Fibroblast of upper back skin (primary cell): ENCODE measurements at regions not wholly inside any gene's neighbourhood (a gene's known extent, or its start where the extent isn't known, plus 50 kb on each side); places are given as distances from the start of the nearest gene placed in this dataset.
A peak's percentile ranks its signal among the peaks of the same experiment; 100 is the strongest.

ENCODE experiments used
- DNase-seq: peaks from one replicate; pipeline ENCODE4 v3.0.0-alpha.2; 2013

DNA sequence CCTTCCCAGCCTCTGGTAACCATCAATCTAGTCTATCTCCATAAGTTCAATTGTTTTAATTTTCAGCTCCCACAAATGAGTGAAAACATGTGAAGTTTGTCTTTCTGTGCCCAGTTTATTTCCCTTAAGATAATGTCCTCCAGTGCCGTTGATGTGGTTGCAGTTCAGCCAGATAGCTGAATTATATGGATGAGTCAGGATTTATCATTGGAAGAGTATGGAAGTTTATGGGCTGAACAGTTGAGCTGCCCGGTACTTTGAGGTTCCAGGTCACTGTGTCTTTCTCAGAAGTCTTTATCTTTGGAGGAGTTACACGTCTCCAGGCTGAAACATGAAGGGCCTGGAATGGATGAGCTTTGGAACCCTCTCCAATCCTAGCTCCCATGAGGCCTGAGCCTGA lies 120.1 kb downstream of the ASCL4 start:
- no peak for DNase-seq

DNA sequence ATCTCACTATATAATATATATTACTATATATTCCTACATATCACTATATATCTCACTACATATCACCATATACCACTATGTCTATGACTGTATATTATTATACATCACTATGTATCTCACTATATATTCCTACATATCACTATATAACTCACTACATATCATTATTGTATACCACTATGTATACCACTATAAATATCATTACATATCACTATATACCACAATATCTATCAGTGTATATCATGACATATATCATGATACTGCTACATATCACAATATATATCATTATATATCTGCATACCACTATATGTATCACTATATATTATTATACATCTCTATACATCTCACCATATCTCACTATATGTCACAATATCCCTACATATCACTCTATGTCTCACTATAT lies 121.5 kb downstream of the ASCL4 start:
- no peak for DNase-seq

DNA sequence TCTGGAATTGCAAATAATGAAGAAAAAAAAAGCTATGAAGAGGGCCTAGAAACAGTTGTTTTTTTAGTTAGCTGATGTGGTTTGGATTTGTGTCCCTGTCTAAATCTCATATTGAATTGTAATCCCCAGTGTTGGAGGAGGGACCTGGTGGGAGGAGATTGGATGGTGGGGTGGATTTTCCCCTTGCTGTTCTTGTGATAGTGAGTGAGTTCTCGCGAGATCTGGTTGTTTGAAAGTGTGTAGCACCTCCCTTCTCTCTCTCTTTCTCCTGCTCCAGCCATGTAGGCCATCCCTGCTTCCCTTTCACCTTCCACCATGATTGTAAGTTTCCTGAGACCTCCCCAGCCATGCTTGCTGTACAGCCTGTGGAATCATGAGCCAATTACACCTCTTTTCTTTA lies 126.1 kb downstream of the ASCL4 start:
- DNase-seq, result no peak

DNA sequence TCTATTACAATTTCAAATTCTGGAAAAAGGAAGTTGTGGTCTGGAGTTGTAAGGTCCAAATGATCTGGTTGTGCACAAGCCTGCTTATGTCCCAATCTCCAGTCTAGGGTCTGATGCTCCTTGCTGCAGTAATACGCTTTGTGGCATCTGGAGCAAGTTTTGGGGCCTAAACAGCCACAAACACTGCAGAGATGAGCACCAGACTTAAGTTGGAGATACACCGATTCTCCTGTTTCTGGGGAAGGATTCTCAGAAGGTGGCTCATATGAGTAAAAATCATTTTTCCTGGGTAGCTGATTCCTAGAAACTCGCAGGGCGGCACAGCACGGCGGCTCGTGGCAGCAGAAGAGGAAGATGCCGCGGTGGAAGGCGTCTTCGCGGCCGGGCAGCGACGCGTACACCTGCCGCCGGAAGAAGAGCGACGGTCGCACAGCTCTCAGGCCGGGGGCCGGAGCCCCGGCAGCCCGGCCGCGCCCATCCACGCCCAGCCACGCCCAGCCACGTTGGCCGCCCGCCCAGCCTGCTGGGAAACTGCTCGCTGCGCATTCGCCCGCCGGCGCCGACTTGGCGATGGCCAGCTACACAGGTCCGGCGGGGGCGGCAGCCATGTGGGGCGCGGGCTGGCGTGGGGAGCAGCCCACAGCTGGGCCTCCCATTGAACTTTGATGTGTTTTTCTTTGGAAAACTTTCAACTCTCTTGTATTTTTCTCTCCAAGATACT lies 129.0 kb downstream of the ASCL4 start:
- DNase-seq, result no peak

DNA sequence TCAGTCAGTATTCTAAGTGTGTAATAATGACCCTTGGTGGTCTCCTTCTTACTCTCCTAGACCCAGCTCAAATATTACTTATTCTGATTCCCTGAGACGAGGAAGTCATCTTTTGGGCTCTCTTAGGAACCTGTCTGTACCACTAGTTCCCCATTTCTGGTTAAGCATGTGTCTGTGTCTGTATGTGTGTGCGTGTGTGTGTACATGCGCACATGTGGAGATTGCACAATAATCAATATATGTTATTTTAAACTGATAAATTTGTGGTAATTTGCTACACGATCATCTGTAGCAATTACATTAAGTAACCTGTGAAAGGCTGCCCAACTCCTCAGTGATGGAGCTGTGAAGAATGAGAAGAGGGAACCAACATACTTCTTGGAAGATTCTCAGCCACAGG lies 132.2 kb downstream of the ASCL4 start:
- no peak for DNase-seq

DNA sequence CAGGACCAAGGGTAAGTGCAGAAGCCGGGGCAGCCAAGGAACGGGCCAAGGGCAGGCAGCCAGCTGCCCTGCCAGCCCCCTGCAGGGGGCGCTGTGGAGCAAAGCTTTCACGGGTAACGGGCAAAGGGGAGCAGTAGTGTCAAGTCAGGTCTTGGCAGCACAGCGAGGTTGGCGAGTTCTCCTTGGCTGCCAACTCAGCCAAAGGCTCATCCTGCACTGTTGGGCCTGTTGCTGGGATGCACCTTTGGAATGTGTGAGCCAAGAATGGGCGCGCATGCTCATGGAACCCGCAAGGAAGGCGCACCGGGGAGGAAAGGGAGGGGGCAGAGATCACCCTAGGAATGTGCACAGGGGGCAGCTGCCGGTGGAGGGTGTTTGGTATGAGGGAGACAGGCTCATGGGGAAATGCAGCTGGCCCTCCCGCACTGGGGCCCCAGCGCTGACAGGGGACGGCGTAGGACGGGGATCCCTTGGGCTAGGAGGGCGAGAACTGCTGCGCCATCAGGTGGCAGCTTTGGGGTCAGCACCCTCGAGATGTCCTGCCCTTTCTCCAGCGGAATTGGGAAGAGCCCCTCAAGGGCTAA lies 138.0 kb downstream of the ASCL4 start:
- peak; percentile 1 for DNase-seq

DNA sequence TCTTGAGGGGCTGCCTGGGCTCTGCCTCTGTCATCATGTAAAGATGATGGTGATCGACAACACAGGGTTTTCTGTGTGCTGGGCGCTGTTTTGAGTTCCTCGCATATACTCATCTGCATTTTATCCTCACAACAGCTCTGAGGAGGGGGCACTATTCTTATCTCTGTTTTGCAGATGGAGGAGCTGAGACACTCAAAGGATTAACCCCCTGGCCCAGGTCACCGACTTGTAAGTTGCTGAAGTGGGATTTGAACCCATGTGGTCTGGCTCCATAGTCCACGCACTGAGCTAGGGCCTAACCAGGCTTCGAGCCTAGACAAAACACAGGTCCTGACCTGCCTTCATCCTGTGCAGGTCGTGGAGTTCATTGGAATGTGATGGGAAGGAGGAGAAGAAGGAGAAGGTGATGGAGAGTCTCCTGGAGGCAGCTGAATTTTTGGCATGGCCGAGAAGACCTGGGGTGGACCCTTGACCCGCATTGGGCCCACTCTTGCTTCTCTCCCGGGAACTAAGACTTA lies 140.0 kb downstream of the ASCL4 start:
- DNase-seq, result no peak

DNA sequence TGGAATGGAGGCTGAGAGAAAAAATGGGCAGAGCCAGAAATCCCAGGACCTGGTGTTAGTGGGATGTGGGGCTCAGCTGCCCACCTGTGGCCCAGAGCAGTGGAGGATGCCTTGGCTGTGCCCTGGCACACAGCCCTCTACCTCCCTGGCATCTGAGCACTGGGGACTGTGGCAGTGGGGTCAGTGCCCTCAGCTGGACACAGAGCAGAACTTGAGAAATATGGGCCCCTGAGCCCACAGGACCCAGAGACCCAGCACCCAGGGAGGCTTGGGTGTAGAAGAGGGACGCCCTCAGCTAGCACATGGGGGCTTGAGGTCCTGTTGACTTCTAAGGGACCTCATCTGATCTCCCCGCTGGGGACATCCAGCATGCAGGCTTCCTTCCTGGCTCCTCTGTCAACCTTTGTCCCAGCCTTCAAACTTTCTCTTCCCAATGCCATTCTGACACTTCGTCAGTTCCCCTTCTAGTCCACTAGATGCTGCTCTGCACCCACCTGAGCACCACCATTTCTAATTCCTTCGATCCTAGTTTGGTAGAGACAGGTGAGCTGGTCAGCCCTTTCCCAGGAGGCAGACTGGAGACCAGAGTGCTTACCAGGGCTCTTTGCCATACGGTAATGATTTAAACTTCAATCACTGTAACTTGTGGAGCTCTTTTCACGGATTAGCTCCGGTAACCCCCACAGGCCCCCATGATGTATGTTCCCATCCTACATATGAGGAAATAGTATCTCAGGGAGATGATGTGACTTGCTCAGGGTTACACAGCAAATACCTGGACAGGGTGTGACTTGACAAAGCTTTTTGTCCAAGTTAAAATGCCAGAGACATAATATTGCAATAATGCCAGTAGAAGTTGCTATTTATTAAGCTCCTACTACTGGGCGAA lies 143.7 kb downstream of the ASCL4 start:
- DNase-seq, result peak; percentile 10

DNA sequence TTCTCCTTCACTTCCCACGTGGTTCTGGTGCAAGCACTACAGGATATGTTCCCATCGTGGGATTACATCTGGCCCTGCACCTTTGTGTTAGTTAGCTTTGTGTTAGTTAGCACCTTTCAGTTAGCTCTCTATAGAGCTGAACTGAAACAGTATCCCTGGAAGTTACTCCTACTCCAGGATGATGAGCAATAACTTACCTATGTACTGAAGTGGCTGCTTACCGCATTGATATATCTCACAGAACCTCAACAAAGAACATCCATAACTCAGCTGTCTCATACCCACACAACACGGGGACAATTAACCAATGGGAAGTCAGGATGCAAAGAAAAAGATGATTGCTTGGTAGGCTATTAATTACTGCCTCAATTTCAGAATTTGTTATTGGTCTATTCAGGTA lies 146.6 kb downstream of the ASCL4 start:
- DNase-seq, result no peak

DNA sequence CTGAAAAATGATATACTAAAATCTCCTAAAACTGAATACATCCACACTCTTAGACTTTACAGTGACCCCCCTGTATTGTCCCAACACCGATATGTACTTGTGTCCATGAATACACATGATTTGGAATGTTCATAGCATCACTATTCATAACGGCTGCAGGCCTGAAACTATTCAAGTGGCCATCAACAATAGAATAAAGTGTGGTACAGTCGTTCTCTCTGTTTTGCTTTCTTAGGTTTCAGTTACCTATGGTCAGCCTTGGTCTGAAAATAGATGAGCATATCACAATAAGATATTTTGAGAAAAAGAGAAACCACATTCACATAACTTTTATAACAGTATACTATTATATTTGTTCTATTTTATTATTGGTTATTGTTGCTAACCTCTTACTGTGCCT lies 150.6 kb downstream of the ASCL4 start:
- DNase-seq, result no peak

DNA sequence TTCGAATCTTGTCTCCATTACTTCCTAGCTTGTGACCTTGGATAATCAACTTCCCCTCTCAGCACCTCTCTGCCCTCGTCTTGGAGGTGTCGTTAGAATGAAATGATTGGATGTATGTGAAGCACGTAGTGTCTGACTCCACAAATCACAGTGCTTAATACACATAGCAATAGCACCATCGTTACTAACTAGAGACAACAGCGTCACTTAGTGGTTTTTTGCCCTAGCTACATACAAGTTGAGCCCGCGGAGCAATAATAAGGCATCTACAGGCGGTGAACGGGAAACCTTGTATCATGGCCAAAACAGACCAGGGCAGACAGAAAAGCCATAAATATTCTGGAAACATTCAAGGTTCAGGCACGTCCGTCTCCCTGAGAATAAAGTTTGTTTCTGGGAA lies 154.9 kb downstream of the ASCL4 start:
- peak; percentile 19 for DNase-seq

DNA sequence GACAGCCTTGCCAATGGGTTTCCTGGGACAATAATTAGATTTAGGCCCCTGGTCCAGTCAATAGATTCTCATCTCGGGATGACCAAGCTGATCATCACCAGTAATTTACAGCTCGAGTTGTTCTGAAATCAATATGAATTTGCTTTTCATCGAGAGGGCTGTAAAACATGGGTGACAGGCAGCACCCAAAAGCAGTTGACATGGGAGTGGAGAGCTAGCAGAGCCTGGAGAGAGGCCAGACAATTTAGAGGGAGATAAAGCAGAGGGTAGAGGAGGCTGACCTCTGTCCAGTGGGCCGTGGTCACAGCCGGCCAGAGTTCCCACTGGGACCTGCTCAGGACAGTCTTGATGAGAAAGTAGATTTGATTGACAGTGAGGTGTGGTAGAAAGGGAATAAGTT lies 157.3 kb downstream of the ASCL4 start:
- no peak for DNase-seq

DNA sequence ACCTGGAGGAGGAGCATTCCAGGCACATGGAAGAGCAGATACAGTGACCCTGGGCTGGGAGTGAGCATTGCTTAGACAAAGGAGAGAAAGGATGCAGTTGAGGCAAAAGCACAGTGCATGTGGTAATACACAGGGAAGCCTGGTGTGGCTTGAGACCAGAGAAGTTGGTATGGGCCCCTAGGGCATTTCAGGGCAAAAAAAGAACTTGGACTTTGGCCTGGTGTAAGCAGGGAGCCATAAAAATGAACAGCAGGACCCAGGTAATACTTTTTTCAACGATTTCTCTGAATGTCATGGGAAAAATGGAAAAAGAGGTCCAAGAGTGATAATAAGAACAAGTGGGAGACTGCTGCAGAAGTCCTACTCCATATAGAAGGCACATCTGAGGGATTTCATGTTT lies 163.9 kb downstream of the ASCL4 start:
- no peak for DNase-seq

DNA sequence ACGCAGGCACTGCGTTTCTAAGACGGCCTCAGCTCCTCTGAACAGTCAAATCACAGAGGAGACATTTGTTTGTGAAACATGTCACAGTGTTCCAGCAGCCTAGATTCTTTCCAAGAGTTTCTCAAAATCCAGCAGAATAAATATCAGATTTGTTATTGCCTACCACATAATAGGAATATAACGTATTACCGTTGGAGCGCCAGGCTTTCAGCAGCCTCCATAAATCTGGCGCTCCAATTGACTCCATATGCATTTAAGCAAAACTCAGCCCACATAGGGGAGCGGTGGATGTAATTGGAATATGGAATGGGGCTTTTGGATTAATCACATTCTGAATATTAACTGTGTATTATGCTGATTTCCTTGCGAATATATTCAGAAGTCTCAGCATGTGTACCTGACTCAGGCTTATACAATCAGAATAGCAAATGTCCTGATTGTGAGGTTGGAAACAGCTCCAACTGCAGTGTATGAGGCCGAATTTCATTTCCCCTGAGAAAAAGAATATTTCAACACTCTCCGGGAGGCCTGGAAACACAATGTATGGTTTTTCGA lies 174.0 kb downstream of the ASCL4 start:
- no peak for DNase-seq

DNA sequence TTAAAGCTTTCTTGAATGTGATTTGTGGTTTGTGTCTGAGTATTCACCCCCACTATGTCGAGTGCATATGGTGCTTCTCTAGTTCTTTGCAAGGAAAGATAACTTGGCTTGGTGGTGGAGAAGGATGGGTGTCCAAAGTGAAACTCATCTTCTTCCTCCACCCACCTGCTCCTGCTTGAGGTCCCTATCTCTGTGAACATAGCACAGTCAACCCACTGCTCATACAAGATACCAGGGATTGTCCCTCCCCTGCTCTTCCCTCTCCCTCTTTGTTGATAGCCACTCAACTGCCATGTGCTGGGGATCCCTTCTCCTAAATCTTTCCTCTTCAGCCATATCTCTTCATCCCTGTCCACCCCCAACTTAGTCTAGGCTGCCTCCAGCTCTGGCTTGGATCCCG lies 176.5 kb downstream of the ASCL4 start:
- DNase-seq, result no peak

DNA sequence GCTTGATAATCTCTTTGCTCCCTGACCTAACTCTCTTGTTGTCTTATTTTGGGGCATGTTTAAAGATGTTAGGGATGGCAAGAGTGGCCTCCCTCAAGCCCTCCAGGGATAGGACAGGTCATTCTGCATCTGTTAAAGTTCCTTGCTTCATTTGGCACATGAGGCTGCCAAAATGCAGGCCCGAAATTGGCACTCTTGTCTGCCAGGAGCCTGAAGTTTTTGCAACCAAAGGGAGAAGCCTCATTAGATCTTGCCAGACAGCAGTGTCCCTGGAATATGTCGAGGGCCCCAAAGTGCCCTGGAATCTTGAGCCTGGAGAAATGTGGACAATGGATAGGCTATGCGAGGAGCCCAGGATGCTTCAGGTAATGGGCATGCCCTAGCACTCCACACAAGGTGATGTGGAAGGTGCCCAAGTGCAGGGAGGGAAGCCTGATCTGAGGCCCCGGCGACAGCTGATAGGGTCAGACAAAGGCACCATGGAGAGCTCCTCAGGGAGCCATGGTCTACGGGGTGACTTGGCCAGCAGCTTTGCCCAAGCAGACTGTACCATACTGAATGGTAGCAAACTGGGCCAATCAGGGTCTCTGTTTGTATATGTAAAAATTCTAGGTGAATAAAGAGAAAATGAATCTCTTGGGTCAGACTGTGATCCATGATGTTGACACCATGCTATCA lies 173.0 kb upstream of the WSCD2 start:
- DNase-seq, result no peak

DNA sequence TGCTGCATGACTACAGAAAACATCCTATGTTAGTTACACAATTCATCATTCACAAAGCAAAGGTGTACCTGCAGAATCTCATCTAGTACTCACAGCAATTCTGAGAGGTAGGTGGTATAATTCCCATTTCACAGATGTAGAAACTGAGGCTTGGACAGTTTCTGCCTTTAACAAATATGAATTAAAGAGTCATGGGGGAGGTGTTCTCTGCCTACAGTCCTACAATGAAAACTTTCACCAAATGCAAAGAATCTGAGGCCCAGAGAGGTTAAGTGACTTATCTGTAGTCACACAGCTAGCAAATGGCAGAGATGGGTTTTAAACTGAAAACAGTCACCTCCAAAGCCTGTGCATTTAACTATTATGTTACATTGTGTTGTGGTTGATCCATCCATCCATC lies 171.6 kb upstream of the WSCD2 start:
- no peak for DNase-seq

DNA sequence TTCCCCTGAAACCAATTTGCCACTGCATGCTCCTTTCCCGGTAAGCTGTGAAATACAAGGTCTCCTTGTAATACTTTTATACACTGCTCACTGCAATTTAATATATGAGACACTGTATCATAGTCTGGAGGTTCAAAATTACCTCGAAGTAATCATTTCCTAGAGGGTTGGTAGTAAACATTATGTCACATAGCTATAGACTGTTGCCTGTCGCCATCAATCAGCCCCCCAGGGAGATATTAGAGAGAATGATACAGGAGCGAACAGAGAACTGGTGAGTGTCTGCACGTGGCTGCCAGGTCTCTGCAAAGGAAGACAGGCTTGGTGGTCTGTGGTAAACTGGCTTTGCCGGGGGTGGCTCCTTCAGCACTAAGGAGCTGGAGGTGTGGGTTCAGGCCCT lies 165.5 kb upstream of the WSCD2 start:
- DNase-seq, result no peak

DNA sequence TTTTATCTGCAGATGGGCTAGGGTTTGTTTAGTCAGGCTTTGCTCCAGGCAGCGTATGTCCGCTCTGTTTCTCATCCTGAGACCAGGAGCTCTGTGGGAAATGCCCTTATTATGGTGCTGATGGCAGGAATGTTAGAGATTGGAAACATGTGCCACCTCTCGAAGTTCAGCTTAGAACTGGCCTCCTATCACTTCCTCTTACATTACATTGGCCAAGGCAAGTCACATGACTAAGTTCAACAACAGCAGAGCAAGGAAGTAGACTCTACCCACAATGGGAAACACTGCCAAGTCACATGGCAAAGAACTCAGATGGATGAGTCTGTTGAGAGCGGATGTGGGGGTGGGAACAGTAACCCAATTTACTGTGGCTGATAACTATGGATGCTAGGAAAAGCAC lies 161.9 kb upstream of the WSCD2 start:
- no peak for DNase-seq

DNA sequence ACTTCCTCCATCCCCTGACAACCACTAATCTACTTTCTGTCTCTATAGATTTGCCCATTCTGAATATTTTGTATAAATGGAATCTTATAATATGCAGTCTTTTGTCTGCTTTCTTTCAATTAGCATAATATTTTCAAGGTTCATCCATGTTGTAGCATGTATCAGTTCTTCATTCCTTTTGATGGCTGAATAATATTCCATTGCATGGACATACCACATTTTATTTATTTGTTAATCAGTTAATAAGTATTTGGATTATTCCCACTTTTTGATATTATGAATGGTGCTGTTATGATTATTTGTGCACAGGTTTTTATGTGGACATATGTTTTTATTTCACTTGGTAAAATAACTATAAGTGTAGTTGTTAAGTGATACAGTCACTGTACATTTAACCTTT lies 155.1 kb upstream of the WSCD2 start:
- no peak for DNase-seq

DNA sequence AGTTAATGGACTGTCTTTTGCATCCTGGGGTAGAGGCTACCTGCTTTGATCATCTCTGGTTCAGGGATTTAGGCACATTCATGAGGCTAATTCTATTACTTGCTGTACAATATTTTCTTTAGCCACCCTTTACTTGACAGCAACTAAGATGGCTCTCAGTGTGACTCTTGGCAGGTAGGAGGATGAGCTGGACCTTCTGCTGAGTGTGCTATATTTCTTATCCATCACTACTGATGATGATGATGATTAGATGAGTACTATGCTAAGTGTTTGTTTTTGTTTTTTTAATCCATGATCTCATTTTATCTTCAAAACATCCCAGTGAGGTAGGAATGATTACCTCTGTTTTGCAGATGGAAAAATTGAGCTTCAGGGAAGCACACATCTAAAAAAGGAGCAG lies 152.8 kb upstream of the WSCD2 start:
- DNase-seq, result no peak

DNA sequence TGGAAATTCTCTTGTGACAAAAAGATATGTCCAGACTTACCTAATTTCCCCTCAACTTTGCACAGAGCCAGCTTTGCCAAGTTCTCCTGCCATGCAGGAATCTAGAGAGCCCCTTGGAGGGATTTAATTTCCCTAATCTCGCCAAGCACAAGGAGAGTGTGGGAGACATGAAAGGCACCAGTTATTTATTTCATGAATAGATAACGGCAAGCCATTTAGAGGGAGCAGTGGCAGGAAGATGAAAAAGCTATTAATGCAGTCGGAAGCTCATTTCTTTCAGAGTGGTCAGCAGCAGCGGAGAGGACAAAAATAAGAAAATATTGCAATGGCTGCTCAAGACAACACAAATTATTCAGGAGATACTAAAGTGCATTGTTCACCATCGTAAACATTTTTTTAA lies 150.9 kb upstream of the WSCD2 start:
- no peak for DNase-seq

DNA sequence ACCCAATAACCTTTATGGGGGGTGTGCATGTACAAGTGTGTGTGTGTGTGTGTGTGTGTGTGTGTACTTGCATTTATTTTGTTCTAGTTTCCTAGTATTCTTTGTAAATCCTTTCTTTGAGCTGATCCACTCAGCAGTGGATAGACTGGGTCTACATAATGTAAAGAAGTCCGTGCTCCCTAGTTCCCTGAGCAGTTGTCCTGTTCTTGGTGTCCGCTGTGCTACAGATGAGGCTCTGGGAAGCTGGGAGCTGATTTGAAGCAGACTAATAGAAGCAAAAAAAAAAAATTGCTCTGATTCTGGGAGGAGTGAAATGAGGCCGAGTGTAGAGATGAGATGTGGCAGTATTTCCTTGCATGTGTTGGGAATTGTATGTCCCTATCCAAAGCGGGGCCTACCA lies 150.4 kb upstream of the WSCD2 start:
- DNase-seq, result no peak
